ENCODE measurements at regions not wholly inside any gene's neighbourhood (a gene's known extent, or its start where the extent isn't known, plus 50 kb on each side); places are given as distances from the start of the nearest gene placed in this dataset.

- TF ChIP-seq TAF1 (IDR thresholded peaks at IDR 0.05; ENCODE audit: low read depth, low read length) (no peak), POLR2A (IDR thresholded peaks at IDR 0.05; ENCODE audit: low read depth, low read length) (no peak)
Measured at GRCh38 chr15:55118344-55118870, 78.3 kb downstream of the RSL24D1 start.
